ENCODE measurements at regions not wholly inside any gene's neighbourhood (a gene's known extent, or its start where the extent isn't known, plus 50 kb on each side); places are given as distances from the start of the nearest gene placed in this dataset.

DNA sequence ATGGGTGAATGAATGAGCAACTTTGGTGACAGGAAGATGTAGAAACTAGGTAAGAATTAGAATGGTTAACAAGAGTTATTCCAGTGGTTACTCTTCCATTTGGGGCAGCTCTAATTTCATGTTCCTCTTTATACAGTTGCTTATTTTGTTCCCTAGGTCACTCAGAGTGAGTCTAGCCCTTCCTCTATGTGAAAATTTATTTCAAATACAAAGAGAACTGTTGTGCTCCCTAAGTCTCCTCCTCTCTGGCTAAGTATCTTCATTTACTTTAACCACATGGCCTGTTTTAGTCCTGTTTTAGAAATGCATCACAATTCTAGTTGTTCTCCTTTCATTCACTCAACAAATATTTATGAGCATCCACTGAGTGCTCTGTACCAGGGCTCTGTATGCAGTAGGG, 51.1 kb upstream of the HIF1A start:
- no peak overlapping the region for H3K4me3 ChIP-seq
- H3K27ac ChIP-seq (ENCODE audit: low read depth): no peak overlapping the region
- Mint-ChIP-seq H3K4me3 (no peak overlapping the region), H3K36me3 (ENCODE audit: low read depth) (no peaks in the 10 kb centered on the region), H3K27me3 (ENCODE audit: insufficient read depth, low read depth, poor library complexity) (no peaks in the 10 kb centered on the region), H3K4me1 (peaks cover 3% of the 10 kb centered on the region; the same call in 2 of the 3 replicates), H3K9me3 (no peaks in the 10 kb centered on the region), H3K27ac (no peak overlapping the region)
- no peak overlapping the region for H2AFZ ChIP-seq
- no peak for TF ChIP-seq EZH2 (IDR thresholded peaks at IDR 0.05; ENCODE audit: low read depth, unreplicated experiment)
- TF ChIP-seq, protein P1, sequence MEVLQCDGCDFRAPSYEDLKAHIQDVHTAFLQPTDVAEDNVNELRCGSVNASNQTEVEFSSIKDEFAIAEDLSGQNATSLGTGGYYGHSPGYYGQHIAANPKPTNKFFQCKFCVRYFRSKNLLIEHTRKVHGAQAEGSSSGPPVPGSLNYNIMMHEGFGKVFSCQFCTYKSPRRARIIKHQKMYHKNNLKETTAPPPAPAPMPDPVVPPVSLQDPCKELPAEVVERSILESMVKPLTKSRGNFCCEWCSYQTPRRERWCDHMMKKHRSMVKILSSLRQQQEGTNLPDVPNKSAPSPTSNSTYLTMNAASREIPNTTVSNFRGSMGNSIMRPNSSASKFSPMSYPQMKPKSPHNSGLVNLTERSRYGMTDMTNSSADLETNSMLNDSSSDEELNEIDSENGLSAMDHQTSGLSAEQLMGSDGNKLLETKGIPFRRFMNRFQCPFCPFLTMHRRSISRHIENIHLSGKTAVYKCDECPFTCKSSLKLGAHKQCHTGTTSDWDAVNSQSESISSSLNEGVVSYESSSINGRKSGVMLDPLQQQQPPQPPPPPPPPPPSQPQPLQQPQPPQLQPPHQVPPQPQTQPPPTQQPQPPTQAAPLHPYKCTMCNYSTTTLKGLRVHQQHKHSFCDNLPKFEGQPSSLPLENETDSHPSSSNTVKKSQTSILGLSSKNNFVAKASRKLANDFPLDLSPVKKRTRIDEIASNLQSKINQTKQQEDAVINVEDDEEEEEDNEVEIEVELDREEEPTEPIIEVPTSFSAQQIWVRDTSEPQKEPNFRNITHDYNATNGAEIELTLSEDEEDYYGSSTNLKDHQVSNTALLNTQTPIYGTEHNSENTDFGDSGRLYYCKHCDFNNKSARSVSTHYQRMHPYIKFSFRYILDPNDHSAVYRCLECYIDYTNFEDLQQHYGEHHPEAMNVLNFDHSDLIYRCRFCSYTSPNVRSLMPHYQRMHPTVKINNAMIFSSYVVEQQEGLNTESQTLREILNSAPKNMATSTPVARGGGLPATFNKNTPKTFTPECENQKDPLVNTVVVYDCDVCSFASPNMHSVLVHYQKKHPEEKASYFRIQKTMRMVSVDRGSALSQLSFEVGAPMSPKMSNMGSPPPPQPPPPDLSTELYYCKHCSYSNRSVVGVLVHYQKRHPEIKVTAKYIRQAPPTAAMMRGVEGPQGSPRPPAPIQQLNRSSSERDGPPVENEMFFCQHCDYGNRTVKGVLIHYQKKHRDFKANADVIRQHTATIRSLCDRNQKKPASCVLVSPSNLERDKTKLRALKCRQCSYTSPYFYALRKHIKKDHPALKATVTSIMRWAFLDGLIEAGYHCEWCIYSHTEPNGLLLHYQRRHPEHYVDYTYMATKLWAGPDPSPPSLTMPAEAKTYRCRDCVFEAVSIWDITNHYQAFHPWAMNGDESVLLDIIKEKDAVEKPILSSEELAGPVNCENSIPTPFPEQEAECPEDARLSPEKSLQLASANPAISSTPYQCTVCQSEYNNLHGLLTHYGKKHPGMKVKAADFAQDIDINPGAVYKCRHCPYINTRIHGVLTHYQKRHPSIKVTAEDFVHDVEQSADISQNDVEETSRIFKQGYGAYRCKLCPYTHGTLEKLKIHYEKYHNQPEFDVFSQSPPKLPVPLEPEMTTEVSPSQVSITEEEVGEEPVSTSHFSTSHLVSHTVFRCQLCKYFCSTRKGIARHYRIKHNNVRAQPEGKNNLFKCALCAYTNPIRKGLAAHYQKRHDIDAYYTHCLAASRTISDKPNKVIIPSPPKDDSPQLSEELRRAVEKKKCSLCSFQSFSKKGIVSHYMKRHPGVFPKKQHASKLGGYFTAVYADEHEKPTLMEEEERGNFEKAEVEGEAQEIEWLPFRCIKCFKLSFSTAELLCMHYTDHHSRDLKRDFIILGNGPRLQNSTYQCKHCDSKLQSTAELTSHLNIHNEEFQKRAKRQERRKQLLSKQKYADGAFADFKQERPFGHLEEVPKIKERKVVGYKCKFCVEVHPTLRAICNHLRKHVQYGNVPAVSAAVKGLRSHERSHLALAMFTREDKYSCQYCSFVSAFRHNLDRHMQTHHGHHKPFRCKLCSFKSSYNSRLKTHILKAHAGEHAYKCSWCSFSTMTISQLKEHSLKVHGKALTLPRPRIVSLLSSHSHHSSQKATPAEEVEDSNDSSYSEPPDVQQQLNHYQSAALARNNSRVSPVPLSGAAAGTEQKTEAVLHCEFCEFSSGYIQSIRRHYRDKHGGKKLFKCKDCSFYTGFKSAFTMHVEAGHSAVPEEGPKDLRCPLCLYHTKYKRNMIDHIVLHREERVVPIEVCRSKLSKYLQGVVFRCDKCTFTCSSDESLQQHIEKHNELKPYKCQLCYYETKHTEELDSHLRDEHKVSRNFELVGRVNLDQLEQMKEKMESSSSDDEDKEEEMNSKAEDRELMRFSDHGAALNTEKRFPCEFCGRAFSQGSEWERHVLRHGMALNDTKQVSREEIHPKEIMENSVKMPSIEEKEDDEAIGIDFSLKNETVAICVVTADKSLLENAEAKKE (CRISPR knock-in tag; IDR thresholded peaks at IDR 0.05): no peak
- TF ChIP-seq, protein P2, sequence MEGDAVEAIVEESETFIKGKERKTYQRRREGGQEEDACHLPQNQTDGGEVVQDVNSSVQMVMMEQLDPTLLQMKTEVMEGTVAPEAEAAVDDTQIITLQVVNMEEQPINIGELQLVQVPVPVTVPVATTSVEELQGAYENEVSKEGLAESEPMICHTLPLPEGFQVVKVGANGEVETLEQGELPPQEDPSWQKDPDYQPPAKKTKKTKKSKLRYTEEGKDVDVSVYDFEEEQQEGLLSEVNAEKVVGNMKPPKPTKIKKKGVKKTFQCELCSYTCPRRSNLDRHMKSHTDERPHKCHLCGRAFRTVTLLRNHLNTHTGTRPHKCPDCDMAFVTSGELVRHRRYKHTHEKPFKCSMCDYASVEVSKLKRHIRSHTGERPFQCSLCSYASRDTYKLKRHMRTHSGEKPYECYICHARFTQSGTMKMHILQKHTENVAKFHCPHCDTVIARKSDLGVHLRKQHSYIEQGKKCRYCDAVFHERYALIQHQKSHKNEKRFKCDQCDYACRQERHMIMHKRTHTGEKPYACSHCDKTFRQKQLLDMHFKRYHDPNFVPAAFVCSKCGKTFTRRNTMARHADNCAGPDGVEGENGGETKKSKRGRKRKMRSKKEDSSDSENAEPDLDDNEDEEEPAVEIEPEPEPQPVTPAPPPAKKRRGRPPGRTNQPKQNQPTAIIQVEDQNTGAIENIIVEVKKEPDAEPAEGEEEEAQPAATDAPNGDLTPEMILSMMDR (conservative IDR thresholded peaks at IDR 0.05; ENCODE audit: low read depth in 2 of 2): no peak
- no peak for TF ChIP-seq ZNF114 (CRISPR knock-in tag; IDR thresholded peaks at IDR 0.05)
- TF ChIP-seq STAT1 (IDR thresholded peaks at IDR 0.05; ENCODE audit: unreplicated experiment): no peak
- TF ChIP-seq, protein P3, sequence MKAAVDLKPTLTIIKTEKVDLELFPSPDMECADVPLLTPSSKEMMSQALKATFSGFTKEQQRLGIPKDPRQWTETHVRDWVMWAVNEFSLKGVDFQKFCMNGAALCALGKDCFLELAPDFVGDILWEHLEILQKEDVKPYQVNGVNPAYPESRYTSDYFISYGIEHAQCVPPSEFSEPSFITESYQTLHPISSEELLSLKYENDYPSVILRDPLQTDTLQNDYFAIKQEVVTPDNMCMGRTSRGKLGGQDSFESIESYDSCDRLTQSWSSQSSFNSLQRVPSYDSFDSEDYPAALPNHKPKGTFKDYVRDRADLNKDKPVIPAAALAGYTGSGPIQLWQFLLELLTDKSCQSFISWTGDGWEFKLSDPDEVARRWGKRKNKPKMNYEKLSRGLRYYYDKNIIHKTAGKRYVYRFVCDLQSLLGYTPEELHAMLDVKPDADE (IDR thresholded peaks at IDR 0.05): no peak
- TF ChIP-seq NANOG (IDR thresholded peaks at IDR 0.05; ENCODE audit: borderline replicate concordance): no peak
- no peak for TF ChIP-seq JUNB (IDR thresholded peaks at IDR 0.05; ENCODE audit: unreplicated experiment)
- no peak for TF ChIP-seq ZNF331 (CRISPR knock-in tag; IDR thresholded peaks at IDR 0.05; ENCODE audit: low read depth)
- TF ChIP-seq POLR2AphosphoS5 (IDR thresholded peaks at IDR 0.05; ENCODE audit: low read depth): no peak
- TF ChIP-seq EZH2phosphoT487 (IDR thresholded peaks at IDR 0.05; ENCODE audit: unreplicated experiment): no peak
- no peak for TF ChIP-seq CREB1 (CRISPR knock-in tag; IDR thresholded peaks at IDR 0.05; ENCODE audit: low read depth)
- TF ChIP-seq, protein P4, sequence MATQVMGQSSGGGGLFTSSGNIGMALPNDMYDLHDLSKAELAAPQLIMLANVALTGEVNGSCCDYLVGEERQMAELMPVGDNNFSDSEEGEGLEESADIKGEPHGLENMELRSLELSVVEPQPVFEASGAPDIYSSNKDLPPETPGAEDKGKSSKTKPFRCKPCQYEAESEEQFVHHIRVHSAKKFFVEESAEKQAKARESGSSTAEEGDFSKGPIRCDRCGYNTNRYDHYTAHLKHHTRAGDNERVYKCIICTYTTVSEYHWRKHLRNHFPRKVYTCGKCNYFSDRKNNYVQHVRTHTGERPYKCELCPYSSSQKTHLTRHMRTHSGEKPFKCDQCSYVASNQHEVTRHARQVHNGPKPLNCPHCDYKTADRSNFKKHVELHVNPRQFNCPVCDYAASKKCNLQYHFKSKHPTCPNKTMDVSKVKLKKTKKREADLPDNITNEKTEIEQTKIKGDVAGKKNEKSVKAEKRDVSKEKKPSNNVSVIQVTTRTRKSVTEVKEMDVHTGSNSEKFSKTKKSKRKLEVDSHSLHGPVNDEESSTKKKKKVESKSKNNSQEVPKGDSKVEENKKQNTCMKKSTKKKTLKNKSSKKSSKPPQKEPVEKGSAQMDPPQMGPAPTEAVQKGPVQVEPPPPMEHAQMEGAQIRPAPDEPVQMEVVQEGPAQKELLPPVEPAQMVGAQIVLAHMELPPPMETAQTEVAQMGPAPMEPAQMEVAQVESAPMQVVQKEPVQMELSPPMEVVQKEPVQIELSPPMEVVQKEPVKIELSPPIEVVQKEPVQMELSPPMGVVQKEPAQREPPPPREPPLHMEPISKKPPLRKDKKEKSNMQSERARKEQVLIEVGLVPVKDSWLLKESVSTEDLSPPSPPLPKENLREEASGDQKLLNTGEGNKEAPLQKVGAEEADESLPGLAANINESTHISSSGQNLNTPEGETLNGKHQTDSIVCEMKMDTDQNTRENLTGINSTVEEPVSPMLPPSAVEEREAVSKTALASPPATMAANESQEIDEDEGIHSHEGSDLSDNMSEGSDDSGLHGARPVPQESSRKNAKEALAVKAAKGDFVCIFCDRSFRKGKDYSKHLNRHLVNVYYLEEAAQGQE (IDR thresholded peaks at IDR 0.05; ENCODE audit: unreplicated experiment): no peak
- no peak for DNase-seq (ENCODE audit: low spot score)
- no peak overlapping the region for H3K4me2 ChIP-seq
- H3K4me1 ChIP-seq (ENCODE audit: insufficient read depth): no peaks in the 10 kb centered on the region
- H3K27me3 ChIP-seq (ENCODE audit: insufficient read depth): no peaks in the 10 kb centered on the region
- H3K36me3 ChIP-seq (ENCODE audit: insufficient read depth): no peaks in the 10 kb centered on the region
- H4K20me1 ChIP-seq (replicated peaks; ENCODE audit: insufficient read depth): no peaks in the 10 kb centered on the region
- no peaks in the 10 kb centered on the region for H3K79me2 ChIP-seq (replicated peaks; ENCODE audit: insufficient read depth)
- ATAC-seq: no peak
- H3F3A ChIP-seq (replicated peaks; ENCODE audit: low read depth): no peaks in the 10 kb centered on the region
- H3K9me2 ChIP-seq (ENCODE audit: insufficient read depth): no peaks in the 10 kb centered on the region
